ENCODE measurements at regions not wholly inside any gene's neighbourhood (a gene's known extent, or its start where the extent isn't known, plus 50 kb on each side); places are given as distances from the start of the nearest gene placed in this dataset.

- DNase-seq = no peak
Measured at GRCh38 chr5:1943481-1943880, 60.8 kb upstream of the IRX4 start.

GRCh38 chr5:1942630-1943029 lies 59.9 kb upstream of the IRX4 start:
- no peak for DNase-seq

- DNase-seq = no peak
Measured at GRCh38 chr5:1942158-1942557, 59.4 kb upstream of the IRX4 start.

GRCh38 chr5:1939256-1939655 lies 56.5 kb upstream of the IRX4 start:
- no peak for DNase-seq

GRCh38 chr5:1938310-1939000 lies 55.7 kb upstream of the IRX4 start:
- no peak for DNase-seq

GRCh38 chr5:1937590-1937989 lies 54.9 kb upstream of the IRX4 start:
- DNase-seq = no peak

- no peak for DNase-seq
Measured at GRCh38 chr5:1936901-1937300, 54.2 kb upstream of the IRX4 start.

- no peak for DNase-seq
Measured at GRCh38 chr5:1936413-1936812, 53.7 kb upstream of the IRX4 start.

GRCh38 chr5:1934801-1935429 lies 52.2 kb upstream of the IRX4 start:
- DNase-seq = no peak

GRCh38 chr5:1934056-1934394 lies 51.3 kb upstream of the IRX4 start:
- no peak for DNase-seq

- DNase-seq = no peak
Measured at GRCh38 chr5:1933364-1934055, 50.8 kb upstream of the IRX4 start.

Measured in activated CD4-positive, alpha-beta T cell treated with anti-CD3 and anti-CD28 coated beads for 1 hour (primary cell).